Sigmoid colon (tissue), 3 donors: ENCODE measurements at regions not wholly inside any gene's neighbourhood (a gene's known extent, or its start where the extent isn't known, plus 50 kb on each side); places are given as distances from the start of the nearest gene placed in this dataset.

Source experiments
- POLR2A ChIP-seq, 2 donors: fragments of 450-650 bp; IDR thresholded peaks; one replicate each; pipeline ENCODE4 v1.6.1; 2016; ENCODE audit warnings: antibody characterized with exemption in 2 of 2, mild to moderate bottlenecking in 2 of 2, moderate library complexity in 2 of 2
- TF ChIP-seq, protein P1 (sequence below), 4 experiments: fragments of 450-650 bp in 3 of 4; fragments of 200-600 bp in 1 of 4; IDR thresholded peaks; one replicate each; pipeline ENCODE4 v1.5.1; 2016 to 2019; ENCODE audit warnings: antibody characterized with exemption in 4 of 4, mild to moderate bottlenecking in 3 of 4, moderate library complexity in 2 of 4

DNA sequence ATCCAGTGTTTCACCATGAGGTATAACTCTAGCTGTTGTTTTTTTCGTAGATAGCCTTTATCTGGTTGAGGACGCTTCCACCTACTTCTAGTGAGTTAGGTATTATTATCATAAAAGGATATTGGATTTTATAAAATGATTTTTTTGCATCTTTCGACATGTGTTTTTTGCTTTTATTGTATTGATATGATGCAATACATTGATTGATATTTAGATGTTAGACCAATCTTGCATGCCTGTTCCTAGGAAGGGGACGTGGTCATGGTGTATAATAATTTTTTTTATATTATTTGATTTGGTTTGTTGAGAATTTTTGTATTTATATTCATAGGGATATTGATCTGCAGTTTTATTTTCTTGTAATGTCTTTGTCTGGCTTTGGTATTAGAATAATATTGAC is 193.3 kb downstream of the HS3ST3B1 start:
- TF ChIP-seq, protein P1, sequence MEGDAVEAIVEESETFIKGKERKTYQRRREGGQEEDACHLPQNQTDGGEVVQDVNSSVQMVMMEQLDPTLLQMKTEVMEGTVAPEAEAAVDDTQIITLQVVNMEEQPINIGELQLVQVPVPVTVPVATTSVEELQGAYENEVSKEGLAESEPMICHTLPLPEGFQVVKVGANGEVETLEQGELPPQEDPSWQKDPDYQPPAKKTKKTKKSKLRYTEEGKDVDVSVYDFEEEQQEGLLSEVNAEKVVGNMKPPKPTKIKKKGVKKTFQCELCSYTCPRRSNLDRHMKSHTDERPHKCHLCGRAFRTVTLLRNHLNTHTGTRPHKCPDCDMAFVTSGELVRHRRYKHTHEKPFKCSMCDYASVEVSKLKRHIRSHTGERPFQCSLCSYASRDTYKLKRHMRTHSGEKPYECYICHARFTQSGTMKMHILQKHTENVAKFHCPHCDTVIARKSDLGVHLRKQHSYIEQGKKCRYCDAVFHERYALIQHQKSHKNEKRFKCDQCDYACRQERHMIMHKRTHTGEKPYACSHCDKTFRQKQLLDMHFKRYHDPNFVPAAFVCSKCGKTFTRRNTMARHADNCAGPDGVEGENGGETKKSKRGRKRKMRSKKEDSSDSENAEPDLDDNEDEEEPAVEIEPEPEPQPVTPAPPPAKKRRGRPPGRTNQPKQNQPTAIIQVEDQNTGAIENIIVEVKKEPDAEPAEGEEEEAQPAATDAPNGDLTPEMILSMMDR (IDR thresholded peaks at IDR 0.05), result no peak
- no peak for TF ChIP-seq POLR2A (IDR thresholded peaks at IDR 0.05)
